ENCODE measurements at regions not wholly inside any gene's neighbourhood (a gene's known extent, or its start where the extent isn't known, plus 50 kb on each side); places are given as distances from the start of the nearest gene placed in this dataset.

GRCh38 chr3:28008235-28008634 is 233.2 kb upstream of the CMC1 start:
- H3K27ac ChIP-seq = no peak overlapping the region
- no peak for ATAC-seq

GRCh38 chr3:28012830-28013229 is 228.6 kb upstream of the CMC1 start:
- no peak for TF ChIP-seq CTCF (IDR thresholded peaks at IDR 0.05)
- no peak for ATAC-seq
- intact Hi-C loops (cut with DNase I) = no loop called here
- Histone ChIP-seq H3K4me3 (no peak overlapping the region), H3K36me3 (ENCODE audit: insufficient read depth in 1 of 2, low read depth in 1 of 2) (no peaks in the 10 kb centered on the region), H3K9me3 (no peaks in the 10 kb centered on the region), H3K27me3 (ENCODE audit: insufficient read depth in 3 of 3, low read length in 2 of 3) (no peaks in the 10 kb centered on the region), H3K4me1 (no peaks in the 10 kb centered on the region), H3K27ac (no peak overlapping the region)
- DNase-seq = no peak

More at GRCh38 chr3:28008235-28008634, 233.2 kb upstream of the CMC1 start:
- no peak overlapping the region for H3K4me3 ChIP-seq
- TF ChIP-seq CTCF (IDR thresholded peaks at IDR 0.05) = no peak
- H3K36me3 ChIP-seq (ENCODE audit: insufficient read depth in 1 of 2, low read depth in 1 of 2) = no peaks in the 10 kb centered on the region
- H3K27me3 ChIP-seq (ENCODE audit: insufficient read depth in 3 of 3, low read length in 2 of 3) = no peaks in the 10 kb centered on the region
- H3K9me3 ChIP-seq = no peaks in the 10 kb centered on the region
- 55 to 61% (median 57%) methylated on average over 6 of the region's 6 CpGs for WGBS, 3 donors
- DNase-seq = no peak
- no peaks in the 10 kb centered on the region for H3K4me1 ChIP-seq
- intact Hi-C loops (cut with DNase I) = no loop called here

GRCh38 chr3:28013864-28014473 is 227.4 kb upstream of the CMC1 start:
- Histone ChIP-seq H3K4me3 (no peak overlapping the region), H3K4me1 (no peaks in the 10 kb centered on the region), H3K36me3 (ENCODE audit: insufficient read depth in 1 of 2, low read depth in 1 of 2) (no peaks in the 10 kb centered on the region), H3K27me3 (ENCODE audit: insufficient read depth in 3 of 3, low read length in 2 of 3) (no peaks in the 10 kb centered on the region), H3K9me3 (no peaks in the 10 kb centered on the region), H3K27ac (no peak overlapping the region)
- 46 to 61% (median 51%) methylated on average over 6 of the region's 6 CpGs for WGBS, 3 donors
- ATAC-seq = no peak
- no peak for DNase-seq
- intact Hi-C loops (cut with DNase I) = no loop called here
- no peak for TF ChIP-seq CTCF (IDR thresholded peaks at IDR 0.05)

- intact Hi-C loops (cut with DNase I) = no loop called here
- H3K4me1 ChIP-seq = no peaks in the 10 kb centered on the region
- H3K27me3 ChIP-seq (ENCODE audit: insufficient read depth in 3 of 3, low read length in 2 of 3) = no peaks in the 10 kb centered on the region
- WGBS, 3 donors = 75 to 78% (median 77%) methylated on average over 11 of the region's 11 CpGs
- DNase-seq = no peak
- ATAC-seq = no peak
- no peak overlapping the region for H3K4me3 ChIP-seq
- no peak for TF ChIP-seq CTCF (IDR thresholded peaks at IDR 0.05)
- H3K36me3 ChIP-seq (ENCODE audit: insufficient read depth in 1 of 2, low read depth in 1 of 2) = no peaks in the 10 kb centered on the region
- no peaks in the 10 kb centered on the region for H3K9me3 ChIP-seq
- no peak overlapping the region for H3K27ac ChIP-seq
These were observed 222.3 kb upstream of the CMC1 start for GRCh38 chr3:28018925-28019718.
